ENCODE measurements at regions not wholly inside any gene's neighbourhood (a gene's known extent, or its start where the extent isn't known, plus 50 kb on each side); places are given as distances from the start of the nearest gene placed in this dataset.

- H3K4me2 ChIP-seq (ENCODE audit: low read length): no peak overlapping the region
These were observed 380.3 kb upstream of the ATP10A start for GRCh38 chr15:26243382-26243781.

GRCh38 chr15:26242565-26243071 lies 379.5 kb upstream of the ATP10A start:
- Mint-ChIP-seq H3K27ac (ENCODE audit: unreplicated experiment) (no peak overlapping the region), H3K9me3 (ENCODE audit: unreplicated experiment) (peaks cover 3% of the 10 kb centered on the region), H3K27me3 (ENCODE audit: low read depth, unreplicated experiment) (no peaks in the 10 kb centered on the region), H3K4me1 (ENCODE audit: low read depth, unreplicated experiment) (no peaks in the 10 kb centered on the region), H3K36me3 (ENCODE audit: low read depth, unreplicated experiment) (no peaks in the 10 kb centered on the region), H3K4me3 (ENCODE audit: unreplicated experiment) (no peak overlapping the region)
- FAIRE-seq (no peak), DNase-seq (ENCODE audit: low read depth) (no peak)
- no peak overlapping the region for H2AFZ ChIP-seq (ENCODE audit: low read depth, low read length)
- no peaks in the 10 kb centered on the region for H3K36me3 ChIP-seq (ENCODE audit: insufficient read depth, low read length)
- peaks cover 12% of the 10 kb centered on the region for H3K9me3 ChIP-seq (ENCODE audit: insufficient read depth, low read depth, low read length)
- H3K4me3 ChIP-seq (ENCODE audit: insufficient read depth, low read depth, low read length): no peak overlapping the region
- H3K9ac ChIP-seq (ENCODE audit: low read length): no peak overlapping the region
- H3K4me1 ChIP-seq (ENCODE audit: insufficient read depth, low read length): no peaks in the 10 kb centered on the region
- no peaks in the 10 kb centered on the region for H4K20me1 ChIP-seq (ENCODE audit: insufficient read depth, low read length)
- H3K4me2 ChIP-seq (ENCODE audit: low read length): no peak overlapping the region
- no peaks in the 10 kb centered on the region for H3K27me3 ChIP-seq (ENCODE audit: insufficient read depth, low read length)
- no peak overlapping the region for H3K27ac ChIP-seq (ENCODE audit: low read depth, low read length)
- no peaks in the 10 kb centered on the region for H3K79me2 ChIP-seq (ENCODE audit: insufficient read depth, low read length)
- TF ChIP-seq, protein P1, sequence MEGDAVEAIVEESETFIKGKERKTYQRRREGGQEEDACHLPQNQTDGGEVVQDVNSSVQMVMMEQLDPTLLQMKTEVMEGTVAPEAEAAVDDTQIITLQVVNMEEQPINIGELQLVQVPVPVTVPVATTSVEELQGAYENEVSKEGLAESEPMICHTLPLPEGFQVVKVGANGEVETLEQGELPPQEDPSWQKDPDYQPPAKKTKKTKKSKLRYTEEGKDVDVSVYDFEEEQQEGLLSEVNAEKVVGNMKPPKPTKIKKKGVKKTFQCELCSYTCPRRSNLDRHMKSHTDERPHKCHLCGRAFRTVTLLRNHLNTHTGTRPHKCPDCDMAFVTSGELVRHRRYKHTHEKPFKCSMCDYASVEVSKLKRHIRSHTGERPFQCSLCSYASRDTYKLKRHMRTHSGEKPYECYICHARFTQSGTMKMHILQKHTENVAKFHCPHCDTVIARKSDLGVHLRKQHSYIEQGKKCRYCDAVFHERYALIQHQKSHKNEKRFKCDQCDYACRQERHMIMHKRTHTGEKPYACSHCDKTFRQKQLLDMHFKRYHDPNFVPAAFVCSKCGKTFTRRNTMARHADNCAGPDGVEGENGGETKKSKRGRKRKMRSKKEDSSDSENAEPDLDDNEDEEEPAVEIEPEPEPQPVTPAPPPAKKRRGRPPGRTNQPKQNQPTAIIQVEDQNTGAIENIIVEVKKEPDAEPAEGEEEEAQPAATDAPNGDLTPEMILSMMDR (IDR thresholded peaks at IDR 0.05; ENCODE audit: insufficient read depth, low read depth, low read length): no peak
- TF ChIP-seq EZH2 (IDR thresholded peaks at IDR 0.05; ENCODE audit: insufficient read depth, low read length): no peak

More at GRCh38 chr15:26243382-26243781, 380.3 kb upstream of the ATP10A start:
- H3K36me3 Mint-ChIP-seq (ENCODE audit: low read depth, unreplicated experiment): no peaks in the 10 kb centered on the region
- no peak for DNase-seq (ENCODE audit: low read depth)
- H3K9me3 Mint-ChIP-seq (ENCODE audit: unreplicated experiment): peaks cover 3% of the 10 kb centered on the region
- no peak overlapping the region for H3K4me3 ChIP-seq (ENCODE audit: insufficient read depth, low read depth, low read length)
- H3K27me3 Mint-ChIP-seq (ENCODE audit: low read depth, unreplicated experiment): no peaks in the 10 kb centered on the region
- no peak overlapping the region for H3K9ac ChIP-seq (ENCODE audit: low read length)
- no peaks in the 10 kb centered on the region for H4K20me1 ChIP-seq (ENCODE audit: insufficient read depth, low read length)
- no peak overlapping the region for H2AFZ ChIP-seq (ENCODE audit: low read depth, low read length)
- H3K4me1 Mint-ChIP-seq (ENCODE audit: low read depth, unreplicated experiment): no peaks in the 10 kb centered on the region
- no peak overlapping the region for H3K4me3 Mint-ChIP-seq (ENCODE audit: unreplicated experiment)
- no peak for TF ChIP-seq EZH2 (IDR thresholded peaks at IDR 0.05; ENCODE audit: insufficient read depth, low read length)
- TF ChIP-seq, protein P1 (IDR thresholded peaks at IDR 0.05; ENCODE audit: insufficient read depth, low read depth, low read length): no peak
- H3K4me1 ChIP-seq (ENCODE audit: insufficient read depth, low read length): no peaks in the 10 kb centered on the region
- H3K27ac Mint-ChIP-seq (ENCODE audit: unreplicated experiment): no peak overlapping the region
- no peaks in the 10 kb centered on the region for H3K27me3 ChIP-seq (ENCODE audit: insufficient read depth, low read length)
- H3K79me2 ChIP-seq (ENCODE audit: insufficient read depth, low read length): no peaks in the 10 kb centered on the region
- peaks cover 8% of the 10 kb centered on the region for H3K9me3 ChIP-seq (ENCODE audit: insufficient read depth, low read depth, low read length)
- FAIRE-seq: no peak
- no peak overlapping the region for H3K27ac ChIP-seq (ENCODE audit: low read depth, low read length)
- H3K36me3 ChIP-seq (ENCODE audit: insufficient read depth, low read length): no peaks in the 10 kb centered on the region

DNA sequence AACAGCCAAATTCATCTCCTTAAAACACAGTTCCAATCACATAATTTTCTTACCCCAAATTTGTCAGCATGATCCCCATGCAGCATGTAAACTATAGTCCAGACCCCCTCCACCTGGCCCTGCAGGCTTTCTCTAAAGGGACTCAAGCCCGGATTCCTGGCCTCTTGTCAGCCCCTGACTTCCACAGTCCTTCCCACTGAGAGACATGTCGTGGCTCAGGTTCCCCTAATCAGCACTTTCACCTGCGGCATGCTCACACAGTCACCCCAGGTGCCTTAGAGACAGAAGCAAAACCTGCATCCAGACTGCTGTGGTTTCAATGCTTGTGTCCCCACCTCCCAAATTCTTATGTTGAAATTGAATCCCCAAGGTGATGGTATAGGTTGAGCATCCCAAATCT lies 372.7 kb upstream of the ATP10A start:
- H3K27me3 ChIP-seq (ENCODE audit: insufficient read depth, low read length): no peaks in the 10 kb centered on the region
- Mint-ChIP-seq H3K4me1 (ENCODE audit: low read depth, unreplicated experiment) (no peaks in the 10 kb centered on the region), H3K27ac (ENCODE audit: unreplicated experiment) (no peak overlapping the region), H3K36me3 (ENCODE audit: low read depth, unreplicated experiment) (no peaks in the 10 kb centered on the region), H3K9me3 (ENCODE audit: unreplicated experiment) (no peaks in the 10 kb centered on the region), H3K27me3 (ENCODE audit: low read depth, unreplicated experiment) (peaks cover 8% of the 10 kb centered on the region), H3K4me3 (ENCODE audit: unreplicated experiment) (no peak overlapping the region)
- DNase-seq (ENCODE audit: low read depth) (no peak), FAIRE-seq (no peak)
- peaks cover 4% of the 10 kb centered on the region for H3K9me3 ChIP-seq (ENCODE audit: insufficient read depth, low read depth, low read length)
- no peaks in the 10 kb centered on the region for H3K79me2 ChIP-seq (ENCODE audit: insufficient read depth, low read length)
- no peak overlapping the region for H3K9ac ChIP-seq (ENCODE audit: low read length)
- no peak overlapping the region for H3K27ac ChIP-seq (ENCODE audit: low read depth, low read length)
- H3K4me1 ChIP-seq (ENCODE audit: insufficient read depth, low read length): no peaks in the 10 kb centered on the region
- H3K4me3 ChIP-seq (ENCODE audit: insufficient read depth, low read depth, low read length): no peak overlapping the region
- TF ChIP-seq EZH2 (IDR thresholded peaks at IDR 0.05; ENCODE audit: insufficient read depth, low read length): no peak
- TF ChIP-seq, protein P1 (IDR thresholded peaks at IDR 0.05; ENCODE audit: insufficient read depth, low read depth, low read length): no peak
- H3K4me2 ChIP-seq (ENCODE audit: low read length): no peak overlapping the region
- H2AFZ ChIP-seq (ENCODE audit: low read depth, low read length): no peak overlapping the region
- no peaks in the 10 kb centered on the region for H3K36me3 ChIP-seq (ENCODE audit: insufficient read depth, low read length)
- H4K20me1 ChIP-seq (ENCODE audit: insufficient read depth, low read length): no peaks in the 10 kb centered on the region

Data from astrocyte (in vitro differentiated cells and primary cell).